MM.1S (cell line): ENCODE measurements at regions not wholly inside any gene's neighbourhood (a gene's known extent, or its start where the extent isn't known, plus 50 kb on each side); places are given as distances from the start of the nearest gene placed in this dataset.
"Not testable (repeated sequence)": the region's sequence is repeated elsewhere in the genome, so short reads cannot be mapped to it uniquely, and the experiment has no call there.

Experiments
- DNase-seq: peaks from one replicate; pipeline ENCODE4 v3.0.0-alpha.2; 2015
- H2AFZ ChIP-seq: fragments of 300-600 bp; sonication (generic); 2 replicates; pipeline ENCODE4 v1.6.0; 2016; ENCODE audit warnings: antibody characterized with exemption, low read length
- H3F3A ChIP-seq: fragments of 300-600 bp; sonication (generic); 2 replicates; pipeline ENCODE4 v1.6.1; 2016; ENCODE audit warnings: mild to moderate bottlenecking, antibody characterized with exemption, low read length, moderate library complexity, mixed read lengths; ENCODE audit not compliant: insufficient read depth
- H3K27ac ChIP-seq: fragments of 300-600 bp; sonication (generic); 2 replicates; pipeline ENCODE4 v1.5.1; 2016; ENCODE audit warnings: mild to moderate bottlenecking, low read length
- H3K27me3 ChIP-seq: fragments of 300-600 bp; sonication (generic); replicated peaks from 2 replicates; pipeline ENCODE4 v1.6.0; 2016; ENCODE audit warnings: low read length; ENCODE audit not compliant: insufficient read depth
- H3K36me3 ChIP-seq: fragments of 300-600 bp; sonication (generic); replicated peaks from 2 replicates; pipeline ENCODE4 v1.6.1; 2016; ENCODE audit warnings: mild to moderate bottlenecking, low read length, mixed read lengths; ENCODE audit not compliant: insufficient read depth
- H3K4me1 ChIP-seq: fragments of 300-600 bp; sonication (generic); 2 replicates; pipeline ENCODE4 v1.6.1; 2016; ENCODE audit warnings: low read length, mixed read lengths
- H3K4me2 ChIP-seq: fragments of 300-600 bp; sonication (generic); 2 replicates; pipeline ENCODE4 v1.6.0; 2016; ENCODE audit warnings: low read depth, low read length
- H3K4me3 ChIP-seq: fragments of 300-600 bp; sonication (generic); 2 replicates; pipeline ENCODE4 v1.5.1; 2016; ENCODE audit warnings: low read length, mixed read lengths
- H3K79me2 ChIP-seq: fragments of 300-600 bp; sonication (generic); 2 replicates; pipeline ENCODE4 v1.6.1; 2016; ENCODE audit warnings: mixed run types, low read length, mixed read lengths
- H3K9ac ChIP-seq: fragments of 300-600 bp; sonication (generic); 2 replicates; pipeline ENCODE4 v1.6.1; 2016; ENCODE audit warnings: low read length, mixed read lengths
- H3K9me2 ChIP-seq: fragments of 300-600 bp; sonication (generic); replicated peaks from 2 replicates; pipeline ENCODE4 v1.6.1; 2016; ENCODE audit warnings: mild to moderate bottlenecking, low read length, mixed read lengths; ENCODE audit not compliant: insufficient read depth
- H3K9me3 ChIP-seq: fragments of 300-600 bp; sonication (generic); replicated peaks from 2 replicates; pipeline ENCODE4 v1.6.1; 2016; ENCODE audit warnings: mild to moderate bottlenecking, low read length, mixed read lengths; ENCODE audit not compliant: insufficient read depth
- H4K20me1 ChIP-seq: fragments of 300-600 bp; sonication (generic); 2 replicates; pipeline ENCODE4 v1.6.1; 2016; ENCODE audit warnings: mild to moderate bottlenecking, low read length, moderate library complexity, mixed read lengths; ENCODE audit not compliant: insufficient read depth
- CTCF ChIP-seq: fragments of 300-600 bp; sonication (generic); IDR thresholded peaks from 2 replicates; pipeline ENCODE4 v1.5.1; 2016; ENCODE audit warnings: antibody characterized with exemption, low read length, mixed read lengths
- EZH2 ChIP-seq: fragments of 300-600 bp; sonication (generic); optimal IDR thresholded peaks from 2 replicates; pipeline ENCODE3; 2017; ENCODE audit warnings: low read depth, mild to moderate bottlenecking, antibody characterized with exemption, low read length, mixed read lengths
- EZH2phosphoT487 ChIP-seq: fragments of 300-600 bp; sonication (generic); IDR thresholded peaks from 2 replicates; pipeline ENCODE4 v1.6.1; 2018; ENCODE audit warnings: antibody characterized with exemption, low read length

GRCh38 chr9:74415995-74416394, 81.1 kb upstream of the RORB start:
- no peaks in the 10 kb centered on the region for H4K20me1 ChIP-seq
- H2AFZ ChIP-seq: no peak overlapping the region
- H3K4me1 ChIP-seq: no peaks in the 10 kb centered on the region
- H3K27ac ChIP-seq: no peak overlapping the region
- H3K9me3 ChIP-seq: no peaks in the 10 kb centered on the region
- H3K4me3 ChIP-seq: no peak overlapping the region
- no peak for DNase-seq
- no peaks in the 10 kb centered on the region for H3F3A ChIP-seq
- TF ChIP-seq EZH2 (no peak), EZH2phosphoT487 (no peak), CTCF (no peak)
- H3K27me3 ChIP-seq: no peaks in the 10 kb centered on the region
- no peak overlapping the region for H3K4me2 ChIP-seq
- H3K9me2 ChIP-seq: no peaks in the 10 kb centered on the region
- H3K79me2 ChIP-seq: no peaks in the 10 kb centered on the region
- H3K9ac ChIP-seq: no peak overlapping the region
- H3K36me3 ChIP-seq: no peaks in the 10 kb centered on the region

- H3K27ac ChIP-seq, H3K9me3 ChIP-seq, DNase-seq, H3K27me3 ChIP-seq, H2AFZ ChIP-seq, H3F3A ChIP-seq, H3K36me3 ChIP-seq, H4K20me1 ChIP-seq, H3K9ac ChIP-seq, H3K9me2 ChIP-seq, H3K4me1 ChIP-seq, H3K4me3 ChIP-seq, H3K4me2 ChIP-seq, H3K79me2 ChIP-seq: not testable (repeated sequence)
These were observed 72.6 kb upstream of the RORB start for GRCh38 chr9:74424488-74424887.

- no peaks in the 10 kb centered on the region for H3K36me3 ChIP-seq
- H3K79me2 ChIP-seq: no peaks in the 10 kb centered on the region
- no peak for TF ChIP-seq EZH2phosphoT487
- TF ChIP-seq EZH2: no peak
- no peak for TF ChIP-seq CTCF
- no peak overlapping the region for H3K4me3 ChIP-seq
- H3K4me2 ChIP-seq: no peak overlapping the region
- H3K9ac ChIP-seq: no peak overlapping the region
- no peak overlapping the region for H3K27ac ChIP-seq
- H3K27me3 ChIP-seq: no peaks in the 10 kb centered on the region
- no peaks in the 10 kb centered on the region for H3K4me1 ChIP-seq
- no peaks in the 10 kb centered on the region for H4K20me1 ChIP-seq
- H3K9me2 ChIP-seq: no peaks in the 10 kb centered on the region
- no peak for DNase-seq
- no peak overlapping the region for H2AFZ ChIP-seq
- H3K9me3 ChIP-seq: no peaks in the 10 kb centered on the region
- H3F3A ChIP-seq: no peaks in the 10 kb centered on the region
These were observed 65.7 kb upstream of the RORB start for GRCh38 chr9:74431467-74431866.

GRCh38 chr9:74443036-74443750, 53.9 kb upstream of the RORB start:
- no peak for TF ChIP-seq EZH2phosphoT487
- no peak for TF ChIP-seq CTCF
- TF ChIP-seq EZH2: no peak
- H3K36me3 ChIP-seq: no peaks in the 10 kb centered on the region
- H2AFZ ChIP-seq: no peak overlapping the region
- no peaks in the 10 kb centered on the region for H3K9me2 ChIP-seq
- no peaks in the 10 kb centered on the region for H4K20me1 ChIP-seq
- H3K9ac ChIP-seq: no peak overlapping the region
- DNase-seq: no peak
- no peaks in the 10 kb centered on the region for H3F3A ChIP-seq
- H3K79me2 ChIP-seq: no peaks in the 10 kb centered on the region
- no peak overlapping the region for H3K4me3 ChIP-seq
- H3K27ac ChIP-seq: no peak overlapping the region
- H3K4me1 ChIP-seq: no peaks in the 10 kb centered on the region
- no peaks in the 10 kb centered on the region for H3K9me3 ChIP-seq
- H3K4me2 ChIP-seq: no peak overlapping the region
- no peaks in the 10 kb centered on the region for H3K27me3 ChIP-seq
